Prostate gland (tissue), 2 donors: ENCODE measurements at regions not wholly inside any gene's neighbourhood (a gene's known extent, or its start where the extent isn't known, plus 50 kb on each side); places are given as distances from the start of the nearest gene placed in this dataset.

Experiments
- DNase-seq: peaks from one replicate; pipeline ENCODE4 v3.0.0-alpha.2; 2019; ENCODE audit warnings: low spot score
- H3K27ac ChIP-seq, 2 donors: fragments of 200-600 bp; sonication (generic); 2 replicates each; pipeline ENCODE4 v1.5.1; 2017 to 2019
- H3K27me3 ChIP-seq: fragments of 200-600 bp; sonication (generic); replicated peaks from 2 replicates; pipeline ENCODE4 v1.5.1; 2019; ENCODE audit not compliant: insufficient read depth
- H3K36me3 ChIP-seq, 2 donors: fragments of 200-600 bp; sonication (generic); 1 replicate in 1 of 2; 2 replicates in 1 of 2; pipeline versions ENCODE4 v1.5.1 to v1.8.1; 2017 to 2019
- H3K4me1 ChIP-seq: fragments of 200-600 bp; sonication (generic); replicated peaks from 2 replicates; pipeline ENCODE4 v1.5.1; 2019
- H3K4me3 ChIP-seq, 2 donors: fragments of 200-600 bp; sonication (generic); 2 replicates each; pipeline ENCODE4 v1.5.1; 2017 to 2019
- H3K9me3 ChIP-seq: fragments of 200-600 bp; sonication (generic); 2 replicates; pipeline ENCODE4 v1.5.1; 2017
- CTCF ChIP-seq, 4 experiments: fragments of 200-600 bp in 2 of 4; fragments of 450-650 bp in 2 of 4; sonication (generic) in 2 of 4; IDR thresholded peaks; 1 replicate in 3 of 4; 2 replicates in 1 of 4; pipeline ENCODE4 v1.5.1; 2016 to 2019; ENCODE audit warnings: antibody characterized with exemption in 4 of 4, mild to moderate bottlenecking in 2 of 4, moderate library complexity in 2 of 4
- POLR2A ChIP-seq: fragments of 450-650 bp; IDR thresholded peaks from one replicate; pipeline ENCODE4 v1.6.1; 2016; ENCODE audit warnings: antibody characterized with exemption, mild to moderate bottlenecking
- POLR2AphosphoS5 ChIP-seq: sonication (generic); formaldehyde crosslinking; IDR thresholded peaks from one replicate; pipeline ENCODE4 v1.6.1; 2017; ENCODE audit warnings: antibody characterized with exemption
- WGBS: methylation state at CpG from one replicate; pipeline ENCODE4 v1.1.5; 2018; 5-methylcytosine and 5-hydroxymethylcytosine counted together
- intact Hi-C: fragments of 100-400 bp; cut with DNase I; formaldehyde crosslinking; loops from one replicate; pipeline ENCODE4 v1.14.2; 2022

GRCh38 chr14:48853159-48853558 lies 733.0 kb downstream of the RPS29 start:
- intact Hi-C loops: no loop called here
- 71% methylated on average over 5 of the region's 5 CpGs for WGBS
- H3K36me3 ChIP-seq: no peaks in the 10 kb centered on the region
- no peak overlapping the region for H3K27ac ChIP-seq
- DNase-seq: no peak
- H3K27me3 ChIP-seq: no peaks in the 10 kb centered on the region
- no peak overlapping the region for H3K4me3 ChIP-seq
- no peaks in the 10 kb centered on the region for H3K4me1 ChIP-seq
- H3K9me3 ChIP-seq: no peaks in the 10 kb centered on the region
- TF ChIP-seq POLR2A (no peak), POLR2AphosphoS5 (no peak), CTCF (IDR thresholded peaks at IDR 0.05) (no peak)

- WGBS: 67% methylated on average over 2 of the region's 2 CpGs
- no peak for TF ChIP-seq POLR2A
- no peak for TF ChIP-seq CTCF (IDR thresholded peaks at IDR 0.05)
- no peak for TF ChIP-seq POLR2AphosphoS5
- Histone ChIP-seq H3K27ac (no peak overlapping the region), H3K36me3 (no peaks in the 10 kb centered on the region), H3K27me3 (no peaks in the 10 kb centered on the region), H3K9me3 (no peaks in the 10 kb centered on the region), H3K4me3 (no peak overlapping the region), H3K4me1 (no peaks in the 10 kb centered on the region)
- intact Hi-C loops: no loop called here
- DNase-seq: no peak
These were observed 736.3 kb downstream of the RPS29 start for GRCh38 chr14:48849741-48850322.

DNA sequence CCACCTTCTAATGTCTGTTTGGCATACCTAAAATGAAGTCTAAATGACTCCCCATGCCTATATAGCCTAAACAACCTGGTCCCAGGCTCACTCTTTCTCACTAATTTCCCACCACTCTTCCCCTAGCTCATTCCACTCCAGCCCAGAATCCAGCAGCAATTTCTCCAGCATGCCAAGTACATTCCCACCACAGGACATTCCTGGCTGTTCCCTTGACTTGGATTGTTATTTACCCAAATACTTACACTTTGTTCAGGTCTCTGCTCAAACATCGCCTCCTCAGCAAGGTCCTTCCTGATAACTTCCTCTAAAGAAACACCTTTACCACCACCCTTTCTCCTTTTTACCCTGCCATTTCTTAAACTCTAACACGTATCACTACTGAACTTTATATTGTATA lies 743.4 kb downstream of the RPS29 start:
- DNase-seq: no peak
- Histone ChIP-seq H3K36me3 (no peaks in the 10 kb centered on the region), H3K4me1 (no peaks in the 10 kb centered on the region), H3K27me3 (no peaks in the 10 kb centered on the region), H3K9me3 (no peaks in the 10 kb centered on the region), H3K4me3 (no peak overlapping the region), H3K27ac (no peak overlapping the region)
- 81% methylated on average over 2 of the region's 2 CpGs for WGBS
- intact Hi-C loops: no loop called here
- TF ChIP-seq POLR2A: no peak
- TF ChIP-seq POLR2AphosphoS5: no peak
- TF ChIP-seq CTCF (IDR thresholded peaks at IDR 0.05): no peak

DNA sequence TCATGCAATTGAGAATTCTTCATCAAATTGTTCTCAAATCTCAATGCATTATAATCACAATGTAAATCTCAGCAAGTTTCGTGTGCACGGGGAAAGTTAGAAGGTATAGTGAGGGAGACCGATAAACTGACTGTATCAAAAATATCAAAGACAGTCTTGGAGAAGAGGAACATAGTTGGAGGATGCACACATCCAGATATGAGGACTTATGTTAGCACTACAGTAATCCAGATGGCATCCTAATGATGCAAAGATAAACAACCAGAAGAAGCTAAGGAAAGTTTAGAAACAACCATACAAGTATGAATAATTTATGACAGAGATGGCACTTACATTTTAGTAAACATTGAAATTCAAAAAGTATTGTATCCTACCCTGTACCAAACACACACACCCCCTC lies 760.1 kb downstream of the RPS29 start:
- intact Hi-C loops: no loop called here
- WGBS: 95% methylated on average over 3 of the region's 3 CpGs
- Histone ChIP-seq H3K9me3 (no peaks in the 10 kb centered on the region), H3K36me3 (no peaks in the 10 kb centered on the region), H3K4me3 (no peak overlapping the region), H3K4me1 (no peaks in the 10 kb centered on the region), H3K27me3 (no peaks in the 10 kb centered on the region), H3K27ac (no peak overlapping the region)
- DNase-seq: no peak
- no peak for TF ChIP-seq POLR2AphosphoS5
- no peak for TF ChIP-seq POLR2A
- no peak for TF ChIP-seq CTCF (IDR thresholded peaks at IDR 0.05)

GRCh38 chr14:48814562-48814961 lies 771.6 kb downstream of the RPS29 start:
- no peak for TF ChIP-seq POLR2AphosphoS5
- no peak for TF ChIP-seq POLR2A
- no peak for TF ChIP-seq CTCF (IDR thresholded peaks at IDR 0.05)
- Histone ChIP-seq H3K36me3 (no peaks in the 10 kb centered on the region), H3K27ac (no peak overlapping the region), H3K27me3 (no peaks in the 10 kb centered on the region), H3K4me3 (no peak overlapping the region), H3K9me3 (no peaks in the 10 kb centered on the region), H3K4me1 (no peaks in the 10 kb centered on the region)
- intact Hi-C loops: no loop called here
- 62% methylated on average over 2 of the region's 2 CpGs for WGBS
- no peak for DNase-seq
